GM21367 (cell line): ENCODE measurements at regions not wholly inside any gene's neighbourhood (a gene's known extent, or its start where the extent isn't known, plus 50 kb on each side); places are given as distances from the start of the nearest gene placed in this dataset.
A peak's percentile ranks its signal among the peaks of the same experiment; 100 is the strongest.

ENCODE experiments used
- ATAC-seq: cut with Tn5 transposase; IDR thresholded peaks from one replicate; pipeline ENCODE4 v1.9.1; 2021; ENCODE audit not compliant: unreplicated experiment

DNA sequence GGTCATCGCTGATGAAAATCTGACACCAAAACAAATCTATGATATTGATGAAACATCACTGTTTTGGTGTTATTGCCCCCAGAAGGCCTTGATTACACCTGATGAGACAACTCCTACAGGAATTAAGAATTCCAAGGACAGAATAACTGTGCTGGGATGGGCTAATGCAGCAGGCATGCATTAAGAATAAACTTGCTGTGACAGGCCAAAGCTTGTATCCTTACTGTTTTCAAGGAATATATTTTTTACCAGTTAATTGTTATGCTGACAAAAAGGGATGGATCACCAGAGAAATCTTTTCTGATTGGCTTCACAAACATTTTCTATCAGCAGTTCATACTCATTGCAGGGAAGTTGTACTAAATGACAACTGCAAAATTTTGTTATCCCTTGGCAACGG is 278.2 kb downstream of the IKZF2 start:
- ATAC-seq: no peak

DNA sequence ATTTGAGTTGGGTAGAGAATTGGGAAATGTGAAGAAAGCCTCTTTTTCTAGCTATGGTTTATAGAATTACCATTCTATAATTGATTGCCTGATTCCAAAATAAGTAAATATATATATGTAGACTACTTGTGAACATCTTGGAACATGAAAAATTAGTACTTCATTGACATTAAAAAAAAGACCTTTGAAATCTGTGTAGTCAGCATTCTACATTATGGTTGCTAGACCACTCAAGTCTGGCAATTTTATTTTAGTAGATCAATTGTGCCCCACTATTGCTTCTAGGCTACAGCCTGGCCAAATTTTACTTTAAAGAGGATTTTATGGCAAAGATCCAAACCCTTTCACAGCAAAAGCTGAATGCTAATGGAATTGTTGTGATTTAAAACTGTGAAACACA is 279.8 kb downstream of the IKZF2 start:
- ATAC-seq: no peak

DNA sequence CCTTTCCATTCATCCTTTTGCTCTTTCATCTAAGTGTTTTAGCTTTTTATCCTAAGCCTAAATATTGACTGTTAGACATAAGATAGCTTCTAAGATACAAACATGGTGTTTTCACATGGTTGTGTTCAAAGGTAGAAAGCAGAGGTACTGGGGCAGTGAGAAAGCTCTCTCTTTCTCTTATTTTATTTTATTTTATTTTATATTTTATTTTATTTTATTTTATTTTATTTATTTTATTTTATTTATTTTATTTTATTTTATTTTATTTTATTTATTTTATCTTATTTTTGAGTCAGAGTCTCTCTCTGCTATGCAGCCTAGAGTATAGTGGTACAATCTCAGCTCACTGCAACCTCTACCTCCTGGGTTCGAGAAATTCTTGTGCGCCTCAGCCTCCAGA is 287.2 kb downstream of the IKZF2 start:
- ATAC-seq: no peak

DNA sequence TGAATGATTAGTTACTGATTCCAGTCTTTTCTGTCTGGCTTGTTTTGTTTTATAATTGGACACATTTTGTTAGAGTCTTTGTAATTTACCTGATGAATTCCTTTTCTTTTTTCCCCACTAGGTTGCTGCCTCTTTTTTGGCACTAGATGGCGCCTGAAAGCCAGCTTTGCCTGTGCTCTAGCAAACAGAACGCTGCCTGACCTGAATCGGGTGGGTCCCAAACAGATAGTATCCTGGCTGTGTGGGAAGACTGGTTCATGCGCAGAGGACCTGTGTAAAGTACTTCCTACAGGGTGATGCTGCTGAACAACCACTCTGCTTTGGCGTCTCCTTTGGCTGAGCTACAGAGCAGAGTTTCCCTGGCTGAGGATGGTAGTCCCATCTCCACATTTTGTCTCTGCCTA is 288.2 kb downstream of the IKZF2 start:
- ATAC-seq: no peak

DNA sequence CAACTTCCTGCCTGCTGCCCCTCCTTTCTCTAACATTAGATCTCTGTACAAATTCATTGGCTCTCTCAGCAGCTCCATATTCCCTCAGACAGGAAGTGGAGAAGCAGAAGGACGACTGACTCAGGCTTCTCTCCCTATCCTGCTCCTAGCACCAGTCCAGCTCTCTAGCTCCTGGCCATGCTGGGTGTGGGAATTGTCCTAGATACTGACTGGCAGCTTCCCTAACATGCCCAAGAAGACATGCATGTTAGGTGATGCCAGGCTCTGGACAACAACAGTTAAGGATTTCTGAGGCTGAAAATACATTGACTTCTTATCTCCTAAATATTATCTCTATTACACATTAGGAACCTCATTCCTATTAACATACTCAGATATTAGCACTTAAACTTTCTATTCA is 292.9 kb downstream of the IKZF2 start:
- ATAC-seq: no peak

DNA sequence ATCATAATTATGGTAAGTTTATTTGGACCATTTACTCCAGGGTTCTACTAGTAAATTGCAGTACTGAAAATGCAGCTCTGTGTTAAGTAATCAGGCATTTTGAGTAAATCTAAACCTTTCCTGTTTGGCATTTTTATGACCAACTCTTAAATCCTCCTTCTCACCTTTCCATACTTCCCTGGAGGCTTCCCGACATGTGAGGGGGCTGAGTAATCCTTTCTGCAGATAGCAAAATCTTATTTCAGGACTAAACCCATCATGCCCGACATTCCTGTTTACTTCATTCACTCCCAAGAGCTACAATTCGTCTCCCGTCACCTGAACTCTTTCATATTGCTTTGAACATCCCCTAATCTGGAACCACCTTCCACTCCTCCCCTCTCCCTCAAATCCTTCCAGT is 296.6 kb downstream of the IKZF2 start:
- ATAC-seq: no peak

DNA sequence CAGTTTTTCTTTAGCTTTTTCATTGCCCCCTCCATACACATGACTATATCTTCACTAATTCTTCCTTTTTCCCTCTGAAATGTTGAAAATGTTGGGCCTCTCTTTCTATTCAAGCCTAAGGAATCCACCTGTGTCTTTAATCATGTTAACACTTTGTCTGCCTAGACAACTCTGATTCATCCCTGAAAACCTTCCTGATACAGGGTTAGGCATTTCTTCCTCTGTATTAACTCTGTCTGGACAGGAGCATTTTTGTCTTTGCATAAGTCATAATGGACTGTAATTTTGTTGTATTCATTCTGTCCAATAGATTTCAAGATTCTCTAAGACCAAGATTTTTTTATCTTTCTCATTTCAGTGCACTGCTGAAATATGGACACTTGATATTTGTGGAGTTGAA is 297.3 kb downstream of the IKZF2 start:
- ATAC-seq: no peak

DNA sequence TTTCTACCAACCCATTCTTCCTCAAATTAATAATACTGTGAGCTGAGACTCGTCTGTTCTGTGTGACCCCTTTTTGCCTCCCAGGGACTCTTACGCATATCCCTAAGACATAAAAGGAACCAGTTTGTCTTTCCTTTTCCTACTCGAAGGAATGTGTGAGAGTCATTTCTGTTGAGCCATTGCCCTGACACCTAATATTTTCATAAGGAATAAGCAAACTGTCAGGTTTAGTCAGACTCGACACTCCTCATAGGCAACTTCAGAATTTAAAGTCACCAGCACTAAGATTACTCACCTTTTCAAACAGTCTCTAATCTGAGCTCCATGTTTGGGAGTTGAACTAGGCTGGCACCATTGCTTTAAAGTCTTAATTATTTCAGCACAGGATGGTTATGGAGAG is 305.5 kb downstream of the IKZF2 start:
- no peak for ATAC-seq

DNA sequence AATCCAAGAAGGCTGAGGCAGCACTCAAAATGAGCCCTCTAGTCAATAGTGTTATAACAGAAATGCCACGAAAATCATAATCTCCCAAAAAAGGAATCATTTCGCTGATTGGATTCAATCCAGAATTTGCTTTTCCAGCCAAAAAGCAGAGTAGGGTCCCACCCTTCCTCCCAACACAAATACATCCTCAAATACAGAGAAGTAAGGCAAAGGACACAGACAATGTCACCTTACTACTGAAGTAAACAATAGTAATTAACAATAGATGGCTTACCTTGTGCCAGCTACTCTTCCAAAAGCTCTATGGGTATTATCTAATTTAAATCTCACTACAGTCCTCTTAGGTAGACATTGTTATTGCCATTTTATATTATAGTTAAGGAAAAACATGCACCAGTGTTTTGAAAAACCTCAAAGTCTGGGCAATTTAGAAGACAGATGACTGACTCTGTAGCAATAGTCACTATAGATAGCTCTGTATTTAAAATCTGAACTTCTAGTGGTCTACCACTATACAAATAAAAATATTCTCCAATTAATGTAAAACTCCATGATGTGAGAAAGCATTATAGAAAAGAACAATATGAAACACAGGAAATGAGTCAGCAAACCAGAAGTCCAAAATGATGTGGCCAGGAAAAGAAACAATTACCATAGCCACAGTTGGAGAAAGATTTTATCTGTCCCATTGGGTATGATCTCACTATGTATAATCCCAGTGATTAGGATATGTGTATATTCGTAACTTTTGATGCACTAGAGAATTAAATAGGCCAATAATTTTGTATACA is 305.0 kb upstream of the ERBB4 start:
- ATAC-seq: no peak

DNA sequence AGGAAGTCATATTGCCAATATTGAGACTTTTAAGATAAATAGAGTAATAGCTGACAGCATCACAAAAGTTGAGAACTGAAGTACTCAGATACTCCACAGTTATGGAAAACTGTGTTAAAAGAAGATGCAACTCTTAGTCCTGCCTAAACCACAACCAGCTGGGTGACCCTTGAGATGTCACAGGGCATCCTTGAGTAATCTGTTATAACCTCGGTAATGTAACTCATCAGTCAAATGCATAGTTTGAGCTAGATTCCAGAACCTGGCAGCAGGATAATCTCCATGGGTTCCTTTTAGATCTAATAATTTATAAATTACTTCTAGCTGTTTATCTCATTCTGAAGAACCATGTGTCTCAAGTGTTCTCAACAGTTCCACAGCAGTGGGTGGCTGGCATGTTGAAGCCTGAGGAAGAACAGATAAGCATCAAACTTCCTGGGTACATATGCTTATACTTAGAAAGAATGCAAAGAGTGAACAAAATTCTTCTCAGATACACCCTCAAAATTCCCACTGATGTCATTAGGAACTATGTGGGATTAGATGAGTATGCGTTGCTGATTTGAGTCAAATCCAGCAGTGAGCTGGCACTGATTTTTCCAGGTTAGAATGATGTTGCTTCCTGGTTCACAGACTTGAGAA is 304.1 kb upstream of the ERBB4 start:
- no peak for ATAC-seq

DNA sequence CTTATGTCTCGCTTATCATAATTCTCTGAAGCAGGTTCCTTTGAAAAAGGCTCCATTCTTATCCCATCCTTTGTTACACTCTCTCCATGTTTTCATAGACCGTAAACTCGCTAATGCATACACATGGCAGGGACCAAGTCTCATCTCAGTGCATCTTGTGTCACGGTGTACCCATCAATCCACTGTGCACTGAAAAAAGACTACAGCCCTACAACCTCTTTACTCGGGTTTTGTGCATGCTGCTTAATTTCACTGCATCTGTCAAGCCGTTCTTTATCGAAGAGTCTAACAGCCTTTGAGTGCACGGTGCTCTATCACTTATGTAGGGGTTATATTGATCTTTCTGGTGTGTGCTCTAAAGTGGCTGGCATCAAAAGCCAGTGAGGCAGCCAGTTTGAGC is 302.9 kb upstream of the ERBB4 start:
- ATAC-seq: no peak

DNA sequence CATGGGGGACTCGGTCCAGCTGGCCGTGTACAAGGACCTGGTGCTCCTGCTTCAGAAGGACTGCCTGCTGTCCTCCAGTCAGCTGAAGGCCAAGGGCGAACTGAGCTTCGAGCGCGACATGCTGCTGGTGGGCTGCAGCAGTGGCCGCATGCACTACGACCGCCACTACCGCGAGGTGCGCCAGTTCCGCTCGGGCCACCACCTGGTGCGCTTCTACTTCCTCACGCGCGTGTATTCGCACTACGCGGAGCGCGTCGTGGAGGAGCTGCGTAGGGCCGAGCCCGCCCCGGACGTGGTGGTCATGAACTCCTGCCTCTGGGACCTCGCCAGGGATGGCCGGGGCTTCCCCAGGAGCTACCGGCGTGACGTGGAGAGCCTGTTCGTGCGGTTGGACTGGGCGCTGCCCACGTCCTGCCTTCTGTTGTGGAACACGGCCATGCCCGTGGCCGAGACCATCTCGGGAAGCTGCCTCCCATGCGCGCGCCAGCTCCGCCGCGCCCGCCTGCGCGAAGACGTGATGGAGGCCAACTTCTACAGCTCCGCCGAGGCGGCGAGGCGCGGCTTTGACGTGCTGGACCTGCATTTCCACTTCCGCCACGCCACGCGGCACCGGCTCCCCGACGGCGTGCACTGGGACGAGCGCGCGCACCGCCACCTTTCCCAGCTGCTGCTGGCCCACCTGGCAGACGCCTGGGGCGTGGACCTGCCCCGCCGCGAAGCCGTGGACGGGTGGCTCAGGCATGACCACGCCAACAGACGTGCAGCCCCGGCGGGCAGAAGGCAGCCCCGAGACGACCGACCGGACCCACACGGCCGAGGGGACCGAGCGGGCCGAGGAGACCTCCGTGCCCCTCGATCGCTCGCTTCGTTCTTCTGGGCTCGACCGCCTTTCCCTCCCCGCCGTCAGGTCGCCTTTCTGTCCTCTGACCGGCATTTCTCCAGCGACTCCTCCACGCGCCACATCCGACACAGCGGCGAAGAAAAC is 293.9 kb upstream of the ERBB4 start:
- ATAC-seq: no peak

DNA sequence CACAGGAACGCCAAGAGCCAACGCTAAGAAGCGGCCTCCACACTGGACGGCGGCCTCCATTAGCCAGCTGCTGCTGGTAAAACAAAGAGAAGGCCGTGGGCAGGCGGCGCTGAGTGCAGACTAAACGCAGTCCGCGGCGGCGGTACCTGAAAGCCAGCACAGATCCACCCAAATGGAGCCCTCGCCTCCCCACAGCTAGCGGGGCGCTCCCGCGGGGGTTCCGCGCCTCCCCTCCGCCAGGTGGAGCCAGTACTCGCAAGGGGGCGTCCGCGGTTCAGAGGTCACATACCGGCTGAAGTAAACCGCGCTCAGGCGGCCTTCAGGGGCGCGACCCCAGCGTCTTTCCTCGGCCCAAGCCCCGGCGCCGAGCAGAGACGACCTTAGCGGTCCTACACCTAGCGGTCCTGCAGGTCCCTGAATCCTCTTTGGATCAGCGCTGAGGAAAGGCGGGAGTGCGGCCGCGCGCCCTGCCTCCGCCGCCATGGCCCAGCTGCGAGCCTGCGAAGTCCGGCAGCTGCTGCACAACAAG is 293.1 kb upstream of the ERBB4 start:
- ATAC-seq: no peak

DNA sequence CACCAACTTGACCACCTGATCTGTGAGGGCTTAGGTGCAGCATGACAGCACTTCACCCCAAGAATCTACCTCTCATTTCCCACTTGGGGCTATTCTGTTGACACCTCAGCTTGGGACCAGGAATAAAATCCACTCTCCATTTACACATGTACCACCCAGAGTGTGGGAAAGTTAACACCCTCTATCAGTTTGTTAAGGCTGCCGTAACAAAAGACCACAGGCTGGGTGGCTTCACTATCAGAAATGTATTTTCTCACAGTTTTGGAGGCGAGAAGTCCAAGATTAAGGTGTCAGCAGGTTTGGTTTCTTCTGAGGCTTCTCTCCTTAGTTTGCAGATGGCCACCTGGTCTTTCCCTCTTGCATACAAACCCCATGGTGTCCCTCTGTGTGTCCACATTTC is 277.7 kb upstream of the ERBB4 start:
- ATAC-seq: no peak

DNA sequence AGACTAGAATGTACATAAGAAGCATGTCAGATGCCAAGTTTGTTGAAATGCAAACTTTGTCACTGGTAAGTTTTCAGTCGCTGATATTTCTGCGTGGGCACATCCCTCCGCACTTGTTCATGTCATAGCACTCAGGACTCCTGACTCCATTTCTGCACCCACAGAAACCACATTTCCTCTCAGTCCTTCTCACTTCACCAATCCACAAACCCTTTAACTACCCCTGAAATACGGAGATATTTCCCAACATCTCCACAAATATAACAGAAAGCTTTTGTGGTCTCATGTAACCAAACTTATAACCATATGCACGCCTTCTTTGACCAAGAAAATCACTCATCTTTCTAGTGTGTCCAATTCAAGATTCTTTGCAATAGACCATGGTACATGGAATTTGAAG is 276.9 kb upstream of the ERBB4 start:
- peak; percentile 65 for ATAC-seq

DNA sequence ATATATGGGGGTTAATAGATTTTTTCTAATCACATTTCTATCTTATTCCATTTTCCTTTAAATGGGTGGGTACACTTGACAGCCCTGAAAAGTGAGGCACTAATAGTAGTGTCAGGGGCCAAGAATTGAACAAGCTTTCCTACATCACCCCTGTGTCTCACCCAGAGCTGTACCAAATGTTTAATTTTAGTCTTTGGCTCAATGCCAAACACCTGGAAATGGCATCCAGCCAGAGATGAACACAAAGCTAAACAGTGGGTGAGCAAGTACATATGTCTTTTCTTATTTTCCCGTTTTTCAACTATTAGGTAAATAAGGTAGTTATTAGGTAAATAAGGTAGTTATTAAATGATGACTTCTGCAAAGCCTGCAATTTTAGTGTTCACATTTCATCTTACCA is 276.3 kb upstream of the ERBB4 start:
- peak; percentile 3 for ATAC-seq

DNA sequence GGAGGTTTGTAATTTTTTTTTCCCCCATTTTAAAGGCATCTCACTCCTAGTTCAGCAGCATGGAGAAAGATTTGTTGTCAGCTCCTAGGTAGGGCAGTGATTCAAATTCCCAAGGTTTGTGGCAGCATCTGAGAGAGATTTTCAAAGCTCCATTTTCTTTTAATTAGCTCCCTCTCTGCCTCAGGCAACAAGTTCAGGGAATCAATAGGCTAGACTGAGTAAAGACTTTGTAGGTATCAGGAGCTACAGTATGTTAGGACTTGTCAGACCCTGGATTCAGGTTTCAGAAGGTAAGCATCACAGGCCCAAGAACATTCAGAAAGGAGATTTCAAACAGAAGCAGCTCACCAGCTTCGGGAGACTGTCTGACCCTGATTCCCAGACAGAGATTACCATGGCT is 273.3 kb upstream of the ERBB4 start:
- ATAC-seq: no peak

DNA sequence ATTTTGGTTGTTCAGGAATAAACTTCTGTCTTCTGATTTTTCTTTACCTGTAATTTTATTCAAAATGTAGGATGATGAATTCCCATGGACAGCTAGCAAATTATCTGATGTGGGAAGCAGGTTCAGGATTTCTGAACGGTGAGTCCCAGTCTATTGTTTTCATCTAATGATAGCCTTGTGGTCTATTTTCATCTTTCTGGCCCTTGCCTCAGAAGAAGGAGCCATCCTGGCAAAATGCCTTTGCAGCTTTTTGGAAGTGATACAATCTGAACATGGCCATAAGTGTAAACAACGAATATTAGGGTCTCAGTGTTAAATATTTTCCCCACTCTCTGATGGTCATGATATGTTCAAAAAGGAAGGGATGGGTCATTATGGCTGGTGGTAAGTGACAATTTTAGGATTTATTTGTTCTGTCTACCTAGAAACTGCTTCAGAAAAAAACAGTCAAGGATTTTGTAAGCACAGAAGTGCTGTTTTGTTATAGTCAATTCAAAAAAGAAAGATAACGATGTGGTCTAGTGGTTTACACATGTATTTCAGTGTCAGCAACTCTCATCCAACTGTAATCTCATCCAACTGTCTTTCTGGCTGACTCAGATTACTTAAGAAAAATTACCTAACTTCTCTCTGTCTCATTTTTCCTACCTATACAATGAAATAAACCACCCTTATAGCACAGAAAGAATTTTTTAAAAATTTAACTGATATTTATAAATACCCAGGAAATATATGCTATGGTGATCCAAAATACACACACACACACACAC is 272.6 kb upstream of the ERBB4 start:
- no peak for ATAC-seq

DNA sequence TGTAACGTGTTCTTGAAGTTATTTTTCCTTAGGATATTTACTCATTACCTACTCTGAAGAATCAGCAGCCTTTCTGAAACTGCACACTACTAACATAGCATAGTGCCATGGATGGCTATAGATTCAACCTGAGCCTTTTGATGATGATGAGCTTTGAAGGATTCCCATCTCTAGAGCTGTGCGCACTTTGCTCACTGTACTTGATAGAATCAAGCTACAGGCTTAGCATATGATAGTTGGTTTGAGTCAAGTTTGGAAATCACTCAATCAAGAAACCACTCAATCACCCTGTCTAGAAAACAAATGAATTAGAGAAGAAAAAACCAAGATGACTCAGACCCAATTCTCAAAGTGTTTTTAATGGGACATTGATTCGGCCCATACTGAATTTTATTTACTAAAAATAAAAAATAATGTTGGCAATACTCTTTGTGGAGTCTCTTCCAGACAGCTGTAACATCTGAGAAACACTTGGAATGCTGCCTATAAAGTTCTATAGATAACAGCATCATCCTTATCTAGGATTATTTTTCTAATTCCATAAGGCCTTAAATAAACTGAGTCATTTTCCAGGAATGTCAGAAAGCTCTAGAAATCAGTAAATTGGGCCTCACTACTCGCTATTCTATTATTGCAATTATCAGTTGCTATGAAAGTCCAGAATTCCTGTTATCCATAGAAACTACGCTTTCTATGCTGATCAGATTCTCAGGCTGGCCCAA is 259.0 kb upstream of the ERBB4 start:
- ATAC-seq: no peak

DNA sequence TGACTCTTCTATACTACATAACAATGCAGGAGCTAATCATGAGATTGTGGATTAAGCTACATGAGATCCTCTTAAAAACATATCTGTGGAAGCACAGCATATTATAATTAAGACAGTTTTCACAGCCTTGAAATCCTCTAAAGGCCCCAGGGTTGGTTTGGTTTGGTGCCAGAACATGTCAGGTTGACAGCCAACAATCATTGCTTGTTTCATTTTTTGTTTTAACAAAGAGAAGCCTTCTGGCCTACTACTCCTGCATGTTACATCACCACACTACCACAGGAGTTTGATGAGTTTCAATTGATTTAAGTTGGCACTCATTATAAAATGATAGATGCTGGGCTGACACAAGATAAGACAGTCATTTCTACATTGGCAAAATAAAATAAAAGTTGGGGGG is 255.9 kb upstream of the ERBB4 start:
- no peak for ATAC-seq
